Hepatocyte (in vitro differentiated cells): ENCODE measurements at regions not wholly inside any gene's neighbourhood (a gene's known extent, or its start where the extent isn't known, plus 50 kb on each side); places are given as distances from the start of the nearest gene placed in this dataset.

Experiments
- CTCF ChIP-seq: fragments of 200-600 bp; sonication (generic); IDR thresholded peaks from 2 replicates; pipeline ENCODE4 v1.5.1; 2016; ENCODE audit warnings: antibody characterized with exemption, mild to moderate bottlenecking; ENCODE audit not compliant: poor library complexity
- EZH2 ChIP-seq: fragments of 200-600 bp; sonication (generic); IDR thresholded peaks from 2 replicates; pipeline ENCODE4 v1.6.1; 2016; ENCODE audit warnings: antibody characterized with exemption, mild to moderate bottlenecking, borderline replicate concordance

- no peak for TF ChIP-seq EZH2
- TF ChIP-seq CTCF: no peak
Observed at GRCh38 chr12:124502379-124502778, 65.0 kb downstream of the NCOR2 start.
